ENCODE measurements at regions not wholly inside any gene's neighbourhood (a gene's known extent, or its start where the extent isn't known, plus 50 kb on each side); places are given as distances from the start of the nearest gene placed in this dataset.

DNA sequence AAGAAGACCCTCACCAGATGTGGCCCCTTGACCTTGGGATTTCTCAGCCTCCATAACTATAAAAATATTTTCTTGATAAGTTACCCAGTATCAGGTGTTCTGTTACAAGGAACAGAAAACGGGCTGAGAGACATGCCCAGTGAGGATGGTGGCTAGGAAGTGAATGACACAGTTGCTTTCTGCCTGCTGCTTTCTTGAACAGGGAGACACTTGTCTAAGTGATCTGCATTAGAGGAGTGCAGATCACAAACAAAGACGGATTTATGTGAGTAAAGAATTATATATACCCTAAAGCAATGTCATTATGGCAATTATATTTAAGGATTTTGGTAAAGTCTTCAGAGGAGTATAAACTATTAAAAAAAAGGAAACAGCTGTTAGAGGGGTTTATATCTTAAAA, 169.2 kb upstream of the AHR start:
- TF ChIP-seq POLR2A (IDR thresholded peaks at IDR 0.05) (no peak), POLR2AphosphoS5 (IDR thresholded peaks at IDR 0.05) (no peak)
- TF ChIP-seq, protein P1, sequence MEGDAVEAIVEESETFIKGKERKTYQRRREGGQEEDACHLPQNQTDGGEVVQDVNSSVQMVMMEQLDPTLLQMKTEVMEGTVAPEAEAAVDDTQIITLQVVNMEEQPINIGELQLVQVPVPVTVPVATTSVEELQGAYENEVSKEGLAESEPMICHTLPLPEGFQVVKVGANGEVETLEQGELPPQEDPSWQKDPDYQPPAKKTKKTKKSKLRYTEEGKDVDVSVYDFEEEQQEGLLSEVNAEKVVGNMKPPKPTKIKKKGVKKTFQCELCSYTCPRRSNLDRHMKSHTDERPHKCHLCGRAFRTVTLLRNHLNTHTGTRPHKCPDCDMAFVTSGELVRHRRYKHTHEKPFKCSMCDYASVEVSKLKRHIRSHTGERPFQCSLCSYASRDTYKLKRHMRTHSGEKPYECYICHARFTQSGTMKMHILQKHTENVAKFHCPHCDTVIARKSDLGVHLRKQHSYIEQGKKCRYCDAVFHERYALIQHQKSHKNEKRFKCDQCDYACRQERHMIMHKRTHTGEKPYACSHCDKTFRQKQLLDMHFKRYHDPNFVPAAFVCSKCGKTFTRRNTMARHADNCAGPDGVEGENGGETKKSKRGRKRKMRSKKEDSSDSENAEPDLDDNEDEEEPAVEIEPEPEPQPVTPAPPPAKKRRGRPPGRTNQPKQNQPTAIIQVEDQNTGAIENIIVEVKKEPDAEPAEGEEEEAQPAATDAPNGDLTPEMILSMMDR (IDR thresholded peaks at IDR 0.05 in 8 of 11, conservative IDR thresholded peaks at IDR 0.05 in 3 of 11), result no peak
- 84 to 94% (median 85%) methylated on average over 2 of the region's 2 CpGs for WGBS, 5 donors
- Histone ChIP-seq H3K9me3 (no peaks in the 10 kb centered on the region), H3K4me1 (peaks cover 0 to 12% (median 0%) of the 10 kb centered on the region in 6 donors), H3K27me3 (replicated peaks in 1 of 7) (no peaks in the 10 kb centered on the region), H3K36me3 (no peaks in the 10 kb centered on the region), H3K27ac (no peak overlapping the region), H3K4me3 (no peak overlapping the region)
- intact Hi-C loops (cut with DNase I; ENCODE audit: low total_unique reads), result no loop called here
- no peak for DNase-seq

DNA sequence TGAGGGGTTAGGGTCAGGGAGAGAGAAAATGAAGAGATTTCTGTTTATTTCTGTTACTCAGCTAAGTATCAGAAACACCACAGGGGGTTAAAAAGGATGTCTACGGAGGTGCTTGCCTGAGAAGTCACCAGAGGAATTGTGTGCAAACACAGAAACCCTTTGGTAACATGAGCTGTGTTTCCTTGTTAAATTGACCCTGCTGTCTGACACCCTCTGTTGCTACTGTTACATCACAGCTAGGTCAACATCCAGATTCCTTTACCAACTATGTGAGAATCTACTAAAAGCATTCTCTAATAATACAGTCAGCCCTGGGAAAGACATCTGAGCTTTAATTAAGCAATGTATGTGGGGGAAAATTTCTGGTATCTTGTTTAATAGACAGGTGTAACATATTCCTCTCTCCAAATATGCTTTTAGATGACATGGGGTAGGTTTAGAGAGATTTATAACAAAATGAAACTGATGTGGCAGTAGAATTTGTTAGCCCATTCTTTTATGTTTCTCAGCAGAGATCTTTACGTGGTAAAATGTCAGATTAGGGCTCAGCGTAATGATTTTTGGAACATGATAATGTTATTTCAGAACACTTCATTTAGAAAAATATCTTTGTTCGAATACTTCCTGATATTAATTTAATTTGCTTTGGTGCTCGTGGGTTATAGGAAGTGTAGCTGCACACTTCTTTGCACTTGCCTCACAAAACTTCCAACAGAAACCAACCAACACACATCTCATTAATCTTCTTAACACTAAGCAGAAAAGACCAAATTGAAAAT, 168.0 kb upstream of the AHR start:
- Histone ChIP-seq H3K36me3 (no peaks in the 10 kb centered on the region), H3K4me3 (no peak overlapping the region), H3K9me3 (no peaks in the 10 kb centered on the region), H3K27me3 (replicated peaks in 1 of 7) (no peaks in the 10 kb centered on the region), H3K4me1 (peaks cover 0 to 12% (median 0%) of the 10 kb centered on the region in 6 donors), H3K27ac (no peak overlapping the region)
- WGBS, 5 donors, result 30 to 52% (median 36%) methylated on average over 5 of the region's 5 CpGs
- intact Hi-C loops (cut with DNase I; ENCODE audit: low total_unique reads), result no loop called here
- DNase-seq, result no peak
- TF ChIP-seq, protein P1 (IDR thresholded peaks at IDR 0.05 in 8 of 11, conservative IDR thresholded peaks at IDR 0.05 in 3 of 11), result no peak
- TF ChIP-seq POLR2A (IDR thresholded peaks at IDR 0.05) (no peak), POLR2AphosphoS5 (IDR thresholded peaks at IDR 0.05) (no peak)

DNA sequence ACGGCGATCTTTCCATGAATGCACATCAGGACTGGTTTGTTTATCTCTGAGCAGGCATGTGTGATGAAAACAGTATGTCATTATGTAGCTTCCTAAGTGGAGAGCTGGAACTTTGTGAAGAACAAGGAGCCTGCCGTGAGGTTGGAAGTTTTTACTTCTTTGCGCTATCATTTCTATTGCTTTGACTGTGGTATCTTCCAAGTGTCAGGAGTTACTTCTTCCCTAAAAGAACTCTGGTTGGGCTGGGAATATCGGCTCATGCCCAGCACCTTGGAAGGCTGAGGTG, 167.4 kb upstream of the AHR start:
- Histone ChIP-seq H3K9me3 (no peaks in the 10 kb centered on the region), H3K27me3 (replicated peaks in 1 of 7) (no peaks in the 10 kb centered on the region), H3K36me3 (no peaks in the 10 kb centered on the region), H3K4me3 (no peak overlapping the region), H3K4me1 (peaks cover 0 to 12% (median 0%) of the 10 kb centered on the region in 6 donors), H3K27ac (no peak overlapping the region)
- no peak for DNase-seq
- intact Hi-C loops (cut with DNase I; ENCODE audit: low total_unique reads), result no loop called here
- TF ChIP-seq POLR2AphosphoS5 (IDR thresholded peaks at IDR 0.05) (no peak), POLR2A (IDR thresholded peaks at IDR 0.05) (no peak)
- TF ChIP-seq, protein P1 (IDR thresholded peaks at IDR 0.05 in 8 of 11, conservative IDR thresholded peaks at IDR 0.05 in 3 of 11), result no peak
- 55 to 71% (median 67%) methylated on average over 5 of the region's 5 CpGs for WGBS, 5 donors

DNA sequence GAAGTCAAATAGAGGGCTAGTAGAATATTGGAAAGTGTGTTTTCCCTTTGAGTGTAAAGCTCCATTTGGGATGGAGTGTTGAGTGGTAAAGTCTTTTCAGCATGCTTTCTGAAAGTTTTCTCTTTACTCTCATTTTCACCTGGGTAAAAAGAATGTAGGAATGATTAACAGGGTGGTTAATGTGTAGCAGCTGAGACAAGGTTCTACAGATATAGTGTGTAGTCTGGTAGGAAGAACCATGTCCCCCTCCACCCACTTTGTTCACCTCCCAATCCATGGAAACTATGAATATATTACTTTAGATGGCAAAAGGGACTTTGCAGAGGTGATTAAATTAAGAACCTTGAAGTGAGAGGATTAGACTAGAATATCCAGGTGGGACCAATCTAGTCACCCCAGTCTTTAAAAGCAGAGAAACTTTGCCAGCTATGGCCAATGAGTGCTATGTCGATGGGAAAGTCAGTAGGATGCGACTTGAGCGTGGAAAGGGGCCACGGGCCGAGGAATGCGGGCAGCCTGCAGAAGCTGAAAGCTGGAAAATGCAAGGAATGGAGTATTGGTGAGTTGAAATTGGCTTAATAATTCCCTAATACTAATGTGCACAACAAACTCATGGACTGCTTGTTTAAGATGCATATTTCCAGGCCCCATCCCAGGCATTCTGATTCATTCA, 166.3 kb upstream of the AHR start:
- DNase-seq, result no peak
- intact Hi-C loops (cut with DNase I; ENCODE audit: low total_unique reads), result no loop called here

More for the DNA sequence above, 166.3 kb upstream of the AHR start:
- H3K4me1 ChIP-seq, result peaks cover 0 to 12% (median 0%) of the 10 kb centered on the region in 6 donors
- no peaks in the 10 kb centered on the region for H3K9me3 ChIP-seq
- no peak for TF ChIP-seq POLR2AphosphoS5 (IDR thresholded peaks at IDR 0.05)
- no peak for TF ChIP-seq POLR2A (IDR thresholded peaks at IDR 0.05)
- no peaks in the 10 kb centered on the region for H3K27me3 ChIP-seq (replicated peaks in 1 of 7)
- WGBS, 5 donors, result 95 to 98% (median 97%) methylated on average over 6 of the region's 6 CpGs
- H3K4me3 ChIP-seq, result no peak overlapping the region
- H3K36me3 ChIP-seq, result no peaks in the 10 kb centered on the region
- H3K27ac ChIP-seq, result no peak overlapping the region

All from spleen (tissue), 11 donors.